ENCODE measurements at regions not wholly inside any gene's neighbourhood (a gene's known extent, or its start where the extent isn't known, plus 50 kb on each side); places are given as distances from the start of the nearest gene placed in this dataset.

- TF ChIP-seq CTCF (IDR thresholded peaks at IDR 0.05): no peak
- no peak for TF ChIP-seq POLR2A (IDR thresholded peaks at IDR 0.05)
Observed at GRCh38 chr3:162984746-162985145, 1488.1 kb downstream of the OTOL1 start.
